NB4 (cell line): ENCODE measurements at regions not wholly inside any gene's neighbourhood (a gene's known extent, or its start where the extent isn't known, plus 50 kb on each side); places are given as distances from the start of the nearest gene placed in this dataset.

ENCODE experiments used
- DNase-seq: peaks from one replicate; pipeline ENCODE4 v3.0.0; 2010; ENCODE audit warnings: low read depth
- H3K4me3 ChIP-seq: one replicate; pipeline ENCODE4 v1.5.1; 2011; ENCODE audit warnings: mild to moderate bottlenecking, low read depth, low read length, moderate library complexity
- CTCF ChIP-seq: IDR thresholded peaks from one replicate; pipeline ENCODE4 v1.5.1; 2012; ENCODE audit warnings: low read depth, low read length
- MAX ChIP-seq: IDR thresholded peaks from 2 replicates; pipeline ENCODE4 v1.6.1; 2011; ENCODE audit warnings: low read depth, low read length
- MYC ChIP-seq: IDR thresholded peaks from 2 replicates; pipeline ENCODE4 v1.6.1; 2011; ENCODE audit warnings: low read depth, low read length
- POLR2A ChIP-seq: IDR thresholded peaks from 2 replicates; pipeline ENCODE4 v1.6.1; 2011; ENCODE audit warnings: mild to moderate bottlenecking; ENCODE audit not compliant: insufficient read length; ENCODE audit errors: extremely low read depth

GRCh38 chr9:99365233-99365980 lies 143.3 kb downstream of the SEC61B start:
- no peak for DNase-seq
- no peak overlapping the region for H3K4me3 ChIP-seq
- TF ChIP-seq MYC (no peak), MAX (no peak), POLR2A (no peak), CTCF (no peak)

- TF ChIP-seq POLR2A (no peak), CTCF (no peak), MYC (no peak), MAX (no peak)
- H3K4me3 ChIP-seq: no peak overlapping the region
- DNase-seq: no peak
These were observed 144.1 kb downstream of the SEC61B start for GRCh38 chr9:99366183-99366582.

GRCh38 chr9:99366621-99367020 lies 144.5 kb downstream of the SEC61B start:
- no peak for TF ChIP-seq POLR2A
- TF ChIP-seq MYC: no peak
- no peak for TF ChIP-seq MAX
- no peak for TF ChIP-seq CTCF
- no peak overlapping the region for H3K4me3 ChIP-seq
- no peak for DNase-seq

- DNase-seq: peak; percentile 56
- TF ChIP-seq POLR2A: no peak
- TF ChIP-seq MYC: 0 out of 2 replicates have a peak, but pooled peaks have one; percentile 10
- H3K4me3 ChIP-seq: peak overlapping the region; percentile 8
These were observed 146.6 kb downstream of the SEC61B start for GRCh38 chr9:99368341-99369326.

- H3K4me3 ChIP-seq: no peak overlapping the region
- TF ChIP-seq CTCF (no peak), POLR2A (no peak), MYC (no peak), MAX (no peak)
These were observed 147.2 kb downstream of the SEC61B start for GRCh38 chr9:99369327-99369722.

GRCh38 chr9:99370376-99370775 lies 148.3 kb downstream of the SEC61B start:
- DNase-seq: no peak
- no peak overlapping the region for H3K4me3 ChIP-seq
- TF ChIP-seq MAX (no peak), MYC (no peak), POLR2A (no peak), CTCF (no peak)

More at GRCh38 chr9:99369327-99369722, 147.2 kb downstream of the SEC61B start:
- no peak for DNase-seq
